MV-4-11 (cell line): ENCODE measurements at regions not wholly inside any gene's neighbourhood (a gene's known extent, or its start where the extent isn't known, plus 50 kb on each side); places are given as distances from the start of the nearest gene placed in this dataset.
A peak's percentile ranks its signal among the peaks of the same experiment; 100 is the strongest.
"Not testable (repeated sequence)": the region's sequence is repeated elsewhere in the genome, so short reads cannot be mapped to it uniquely, and the experiment has no call there.

ENCODE experiments used
- DNase-seq: peaks from one replicate; lab custom pipeline; 2025; lab: John Stamatoyannopoulos, UW

- DNase-seq: no peak
Measured at GRCh38 chr21:20789729-20790500, 208.3 kb upstream of the NCAM2 start.

DNA sequence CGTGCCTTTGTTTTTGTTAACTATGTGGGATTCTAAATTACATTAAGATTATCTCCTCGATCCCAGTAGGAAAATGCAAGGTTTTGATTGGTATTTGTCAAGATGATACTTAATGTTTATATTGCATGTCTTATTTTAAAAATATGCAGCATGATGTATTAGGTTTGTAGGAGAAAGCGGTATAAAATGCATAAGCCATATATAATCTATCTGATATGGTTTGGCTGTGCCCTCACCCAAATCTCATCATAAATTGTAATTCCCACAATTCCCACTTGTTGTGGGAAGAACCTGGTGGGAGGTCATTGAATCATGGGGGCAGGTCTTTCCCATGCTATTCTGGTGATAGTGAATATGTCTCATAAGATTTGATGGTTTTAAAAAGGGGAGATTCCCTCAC is 198.1 kb upstream of the NCAM2 start:
- DNase-seq: no peak

GRCh38 chr21:20802201-20802600 is 196.0 kb upstream of the NCAM2 start:
- DNase-seq: no peak

- no peak for DNase-seq
Measured at GRCh38 chr21:20802631-20803260, 195.5 kb upstream of the NCAM2 start.

- DNase-seq: no peak
Measured at GRCh38 chr21:20811702-20812101, 186.5 kb upstream of the NCAM2 start.

DNA sequence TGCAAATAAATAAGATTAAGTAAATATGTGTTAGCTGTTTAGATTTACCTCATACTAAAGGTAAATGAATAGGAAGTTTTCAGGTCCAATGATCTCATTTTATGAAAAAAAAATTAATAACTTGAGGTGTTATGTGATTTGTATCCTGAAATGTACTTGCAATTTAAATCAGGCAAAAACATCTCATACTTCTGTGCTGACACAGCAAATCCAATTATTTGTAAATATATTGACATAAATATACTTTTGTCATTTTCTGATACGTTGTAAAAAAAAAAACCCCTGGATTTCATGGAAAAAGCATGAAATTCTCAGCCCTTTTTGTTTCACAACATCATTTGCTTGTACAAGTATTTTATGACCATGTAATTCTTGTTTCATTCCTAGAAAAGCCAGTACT is 184.1 kb upstream of the NCAM2 start:
- DNase-seq: no peak

DNA sequence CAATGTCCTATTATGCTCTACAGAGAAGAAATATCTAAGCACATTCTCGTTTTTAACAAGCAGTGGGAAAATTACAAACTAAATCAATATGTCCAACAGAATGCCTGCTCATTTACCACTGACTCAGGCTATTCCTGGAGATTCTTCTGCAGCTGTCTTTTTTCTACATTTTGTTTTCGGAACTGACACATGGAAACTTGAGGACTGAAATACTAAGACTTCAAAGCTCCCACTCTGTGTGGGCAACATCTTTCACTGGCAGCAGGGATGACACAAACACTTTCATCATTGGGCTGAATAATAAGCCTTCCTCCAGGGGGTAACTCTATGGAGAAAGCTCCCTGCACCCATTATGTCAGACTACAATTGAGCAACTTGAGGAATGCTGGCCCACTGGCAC is 175.5 kb upstream of the NCAM2 start:
- no peak for DNase-seq

- DNase-seq: no peak
Measured at GRCh38 chr21:20852866-20853265, 145.3 kb upstream of the NCAM2 start.

DNA sequence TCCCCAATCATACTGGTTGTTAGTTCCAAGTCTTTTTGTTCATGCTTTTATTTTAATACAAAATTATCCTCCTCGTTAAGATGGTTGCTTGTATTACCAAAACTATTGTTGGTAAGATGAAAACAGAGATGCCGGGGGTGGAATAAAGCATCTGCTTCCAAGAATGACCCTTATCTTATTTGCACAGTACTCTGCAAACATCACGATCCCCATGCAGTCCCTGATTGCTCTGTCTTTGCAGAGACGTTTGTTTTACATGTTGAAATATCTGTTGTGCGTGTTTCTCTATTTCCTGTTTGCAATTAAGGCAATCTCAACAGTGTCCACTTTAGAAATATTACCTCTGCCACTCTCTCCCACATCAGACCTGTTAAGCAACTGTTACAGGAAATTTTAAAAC is 141.3 kb upstream of the NCAM2 start:
- no peak for DNase-seq

- no peak for DNase-seq
Measured at GRCh38 chr21:20874202-20874601, 124.0 kb upstream of the NCAM2 start.

DNA sequence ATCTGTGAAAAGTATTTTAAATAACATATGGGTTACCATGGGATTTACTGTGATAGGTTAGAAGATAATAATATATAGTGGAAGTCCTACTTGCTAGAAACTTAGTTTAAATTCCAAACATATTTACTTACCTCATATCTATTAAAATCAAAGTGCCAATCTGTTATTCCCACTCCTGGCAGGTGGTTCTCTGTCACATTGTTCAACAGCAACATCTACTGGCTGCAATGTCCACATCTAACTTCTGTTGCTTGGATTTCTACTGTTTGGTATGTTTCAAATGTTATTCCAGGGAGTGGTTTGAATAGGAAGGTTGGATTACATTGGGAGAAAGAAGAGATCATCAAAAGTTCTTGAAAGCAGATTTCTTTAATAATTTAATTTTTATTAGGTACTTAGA is 122.5 kb upstream of the NCAM2 start:
- DNase-seq: no peak

DNA sequence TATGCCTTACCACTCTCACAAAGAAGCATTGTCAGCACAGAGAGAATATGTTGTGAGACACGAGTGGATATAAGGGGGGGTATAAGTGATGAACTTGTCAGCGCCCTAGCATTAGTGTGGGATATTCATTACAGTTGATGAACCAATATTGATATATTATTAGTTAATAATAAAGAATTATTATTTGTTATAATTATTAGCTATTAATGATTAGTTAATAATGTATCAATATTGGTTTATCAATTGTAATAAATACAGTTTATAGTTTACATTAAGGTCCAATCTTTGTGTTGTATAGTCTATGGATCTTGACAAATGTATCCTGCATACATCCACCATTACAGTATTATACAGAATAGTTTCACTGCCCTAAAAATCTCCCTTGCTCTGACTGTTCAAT is 120.2 kb upstream of the NCAM2 start:
- no peak for DNase-seq

DNA sequence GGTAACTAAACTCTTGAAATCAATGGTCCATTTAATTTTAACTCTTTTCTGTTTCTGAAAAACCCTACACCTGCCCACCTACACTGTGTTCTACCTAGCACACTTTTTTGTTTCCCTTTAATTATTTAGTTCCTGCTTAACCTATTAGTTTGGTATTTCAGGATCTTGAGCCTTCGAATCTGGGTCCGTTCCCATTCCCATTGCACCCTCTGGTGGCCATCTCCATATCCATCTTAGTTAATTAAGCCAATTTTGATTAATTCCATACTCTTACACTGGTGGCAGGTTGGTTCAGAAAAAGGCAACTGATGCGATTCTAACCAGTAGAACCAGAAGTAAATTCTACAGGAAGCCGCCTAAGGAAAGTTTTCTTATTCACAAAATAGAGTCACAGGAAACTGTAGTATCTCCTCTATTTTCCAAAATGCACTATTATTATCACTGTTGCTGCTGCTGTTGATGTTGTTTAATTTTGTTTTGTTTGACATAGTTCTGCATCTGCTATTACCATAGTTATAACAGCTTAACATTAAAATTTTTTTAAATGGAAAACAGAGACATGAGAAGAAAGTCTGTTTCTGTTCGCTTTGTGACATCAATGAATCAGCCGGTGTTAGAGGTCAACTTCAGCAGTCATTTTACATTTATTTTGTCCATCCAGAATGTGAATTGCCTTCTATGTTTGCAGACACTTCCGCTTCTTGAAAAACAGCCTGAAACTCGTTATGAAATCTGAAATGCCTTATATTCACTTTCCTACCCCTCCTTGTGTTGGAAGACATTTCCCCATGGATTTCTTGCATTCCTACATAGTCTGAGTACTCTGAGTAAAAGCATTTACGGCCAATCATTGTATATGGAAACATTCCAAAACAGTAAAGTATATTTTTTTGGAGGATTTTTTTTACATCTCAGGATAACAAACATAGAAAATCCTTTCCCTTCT is 115.5 kb upstream of the NCAM2 start:
- DNase-seq: peak; percentile 41

GRCh38 chr21:20883408-20883800 is 114.8 kb upstream of the NCAM2 start:
- no peak for DNase-seq

- no peak for DNase-seq
Measured at GRCh38 chr21:20902511-20902910, 95.7 kb upstream of the NCAM2 start.

GRCh38 chr21:20902998-20903397 is 95.2 kb upstream of the NCAM2 start:
- DNase-seq: no peak

DNA sequence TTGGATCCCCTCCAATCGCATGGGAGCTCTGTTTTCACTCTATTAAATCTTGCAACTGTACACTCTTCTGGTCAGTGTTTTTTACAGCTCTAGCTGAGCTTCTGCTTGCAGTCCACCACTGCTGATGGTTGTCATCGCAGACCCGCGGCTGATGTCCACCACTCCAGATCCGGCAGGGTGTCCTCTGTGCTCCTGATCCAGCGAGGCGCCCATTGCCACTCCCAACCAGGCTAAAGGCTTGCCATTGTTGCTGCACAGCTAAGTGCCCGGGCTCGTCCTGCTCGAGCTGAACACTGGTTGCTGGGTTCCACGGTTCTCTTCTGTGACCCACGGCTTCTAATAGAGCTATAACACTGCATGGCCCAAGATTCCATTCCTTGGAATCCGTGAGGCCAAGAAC is 70.7 kb upstream of the NCAM2 start:
- DNase-seq: not testable (repeated sequence)

DNA sequence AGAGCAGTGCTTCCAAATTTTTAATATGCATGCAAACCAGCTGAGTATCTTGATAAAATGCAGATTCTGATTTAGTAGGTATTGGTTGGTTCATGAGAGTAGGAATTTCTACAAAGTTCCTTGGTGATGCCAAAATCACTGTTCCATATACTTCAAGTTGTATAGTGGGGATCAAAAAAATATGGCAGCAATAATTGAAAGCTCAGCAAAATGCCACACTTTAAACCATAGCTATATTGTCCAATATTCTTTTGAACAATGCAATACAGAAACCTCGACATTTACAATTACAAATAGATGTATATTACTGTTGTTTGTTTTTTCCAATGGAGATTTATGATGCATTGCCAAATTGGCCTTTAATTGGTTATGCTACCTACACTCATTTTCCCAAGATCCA is 55.7 kb upstream of the NCAM2 start:
- no peak for DNase-seq

DNA sequence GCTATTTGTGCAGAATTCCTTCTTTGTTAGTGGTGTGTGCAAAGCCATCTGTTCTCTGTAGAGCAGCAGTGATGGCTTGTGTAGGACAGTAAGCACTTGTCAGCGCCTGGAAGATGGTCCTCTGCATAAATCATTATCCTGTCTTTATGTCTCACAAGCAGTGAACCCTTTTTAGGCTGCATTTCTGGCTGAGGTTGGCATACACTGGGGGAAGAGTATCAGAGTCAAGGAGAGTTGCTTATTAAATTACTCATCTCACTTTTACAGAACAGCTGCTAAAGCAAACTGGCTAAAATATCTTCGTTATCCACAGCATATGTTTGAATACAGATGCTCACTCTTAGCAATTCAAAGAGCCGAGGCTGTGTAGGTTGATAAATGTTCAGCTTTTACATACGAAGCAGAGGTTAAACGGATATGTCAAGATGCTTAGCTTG is 54.6 kb upstream of the NCAM2 start:
- no peak for DNase-seq

- no peak for DNase-seq
Measured at GRCh38 chr21:20944139-20944538, 54.1 kb upstream of the NCAM2 start.

GRCh38 chr21:20946701-20947100 is 51.5 kb upstream of the NCAM2 start:
- no peak for DNase-seq
